HepG2 (cell line): ENCODE measurements at regions not wholly inside any gene's neighbourhood (a gene's known extent, or its start where the extent isn't known, plus 50 kb on each side); places are given as distances from the start of the nearest gene placed in this dataset.

Experiments
- ATF2 ChIP-seq: sonication (generic); formaldehyde crosslinking; IDR thresholded peaks from 2 replicates; pipeline ENCODE4 v1.4.0; 2020; ENCODE audit warnings: missing genetic modification reagents
- ZNF296 ChIP-seq: sonication (generic); formaldehyde crosslinking; conservative IDR thresholded peaks from 2 replicates; pipeline ENCODE4 v1.5.0; 2020; ENCODE audit warnings: mild to moderate bottlenecking, missing genetic modification reagents

- TF ChIP-seq ZNF296 (CRISPR knock-in tag) = no peak
- TF ChIP-seq ATF2 (CRISPR knock-in tag) = no peak
These were observed 512.1 kb downstream of the AACS start for GRCh38 chr12:125577334-125577733.
